ENCODE measurements at regions not wholly inside any gene's neighbourhood (a gene's known extent, or its start where the extent isn't known, plus 50 kb on each side); places are given as distances from the start of the nearest gene placed in this dataset.

- intact Hi-C loops (cut with micrococcal nuclease), result no loop called here
- CTCF ChIA-PET, result no interaction called here
- Mint-ChIP-seq H3K36me3 (no peaks in the 10 kb centered on the region), H3K27me3 (no peaks in the 10 kb centered on the region), H3K4me1 (ENCODE audit: low read depth) (no peaks in the 10 kb centered on the region), H3K9me3 (peaks cover 5% of the 10 kb centered on the region), H3K27ac (no peak overlapping the region), H3K4me3 (no peak overlapping the region)
- no peak for DNase-seq
- POLR2A ChIA-PET, result no interaction called here
Measured at GRCh38 chr18:65436430-65436829, 314.4 kb upstream of the CDH7 start.

- no peaks in the 10 kb centered on the region for H3K4me1 Mint-ChIP-seq (ENCODE audit: low read depth)
- H3K27ac Mint-ChIP-seq, result no peak overlapping the region
- DNase-seq, result no peak
- H3K27me3 Mint-ChIP-seq, result no peaks in the 10 kb centered on the region
- peaks cover 5% of the 10 kb centered on the region for H3K9me3 Mint-ChIP-seq
- intact Hi-C loops (cut with micrococcal nuclease), result no loop called here
- ChIA-PET POLR2A (no interaction called here), CTCF (no interaction called here)
- H3K36me3 Mint-ChIP-seq, result no peaks in the 10 kb centered on the region
- H3K4me3 Mint-ChIP-seq, result no peak overlapping the region
Measured at GRCh38 chr18:65435534-65435933, 315.3 kb upstream of the CDH7 start.

GRCh38 chr18:65429601-65430000, 321.2 kb upstream of the CDH7 start:
- no peaks in the 10 kb centered on the region for H3K36me3 Mint-ChIP-seq
- H3K9me3 Mint-ChIP-seq, result peaks cover 7% of the 10 kb centered on the region
- POLR2A ChIA-PET, result no interaction called here
- no peak overlapping the region for H3K27ac Mint-ChIP-seq
- H3K27me3 Mint-ChIP-seq, result no peaks in the 10 kb centered on the region
- H3K4me3 Mint-ChIP-seq, result no peak overlapping the region
- no peaks in the 10 kb centered on the region for H3K4me1 Mint-ChIP-seq (ENCODE audit: low read depth)
- CTCF ChIA-PET, result no interaction called here
- DNase-seq, result no peak
- intact Hi-C loops (cut with micrococcal nuclease), result no loop called here

- CTCF ChIA-PET, result no interaction called here
- Mint-ChIP-seq H3K4me3 (no peak overlapping the region), H3K4me1 (ENCODE audit: low read depth) (no peaks in the 10 kb centered on the region), H3K36me3 (no peaks in the 10 kb centered on the region), H3K9me3 (peaks cover 20% of the 10 kb centered on the region), H3K27ac (no peak overlapping the region), H3K27me3 (no peaks in the 10 kb centered on the region)
- intact Hi-C loops (cut with micrococcal nuclease), result no loop called here
- POLR2A ChIA-PET, result no interaction called here
- DNase-seq, result no peak
Measured at GRCh38 chr18:65425366-65425765, 325.4 kb upstream of the CDH7 start.

GRCh38 chr18:65423776-65424175, 327.0 kb upstream of the CDH7 start:
- Mint-ChIP-seq H3K27ac (no peak overlapping the region), H3K4me1 (ENCODE audit: low read depth) (no peaks in the 10 kb centered on the region), H3K4me3 (no peak overlapping the region), H3K27me3 (no peaks in the 10 kb centered on the region), H3K9me3 (peaks cover 21% of the 10 kb centered on the region), H3K36me3 (no peaks in the 10 kb centered on the region)
- no peak for DNase-seq
- intact Hi-C loops (cut with micrococcal nuclease), result no loop called here
- ChIA-PET CTCF (no interaction called here), POLR2A (no interaction called here)

GRCh38 chr18:65422544-65423136, 328.2 kb upstream of the CDH7 start:
- no peaks in the 10 kb centered on the region for H3K4me1 Mint-ChIP-seq (ENCODE audit: low read depth)
- DNase-seq, result no peak
- ChIA-PET CTCF (no interaction called here), POLR2A (no interaction called here)
- peaks cover 18% of the 10 kb centered on the region for H3K9me3 Mint-ChIP-seq
- H3K4me3 Mint-ChIP-seq, result no peak overlapping the region
- H3K27me3 Mint-ChIP-seq, result no peaks in the 10 kb centered on the region
- no peak overlapping the region for H3K27ac Mint-ChIP-seq
- H3K36me3 Mint-ChIP-seq, result no peaks in the 10 kb centered on the region
- intact Hi-C loops (cut with micrococcal nuclease), result no loop called here

GRCh38 chr18:65415098-65415497, 335.7 kb upstream of the CDH7 start:
- H3K27ac Mint-ChIP-seq, result no peak overlapping the region

GRCh38 chr18:65414501-65414900, 336.3 kb upstream of the CDH7 start:
- Mint-ChIP-seq H3K4me1 (ENCODE audit: low read depth) (no peaks in the 10 kb centered on the region), H3K27me3 (no peaks in the 10 kb centered on the region), H3K9me3 (peaks cover 4% of the 10 kb centered on the region), H3K27ac (no peak overlapping the region), H3K36me3 (no peaks in the 10 kb centered on the region), H3K4me3 (no peak overlapping the region)
- no peak for DNase-seq
- ChIA-PET CTCF (no interaction called here), POLR2A (no interaction called here)
- intact Hi-C loops (cut with micrococcal nuclease), result no loop called here

More at GRCh38 chr18:65415098-65415497, 335.7 kb upstream of the CDH7 start:
- peaks cover 4% of the 10 kb centered on the region for H3K9me3 Mint-ChIP-seq
- H3K4me3 Mint-ChIP-seq, result no peak overlapping the region
- intact Hi-C loops (cut with micrococcal nuclease), result no loop called here
- ChIA-PET POLR2A (no interaction called here), CTCF (no interaction called here)
- no peaks in the 10 kb centered on the region for H3K27me3 Mint-ChIP-seq
- no peaks in the 10 kb centered on the region for H3K36me3 Mint-ChIP-seq
- DNase-seq, result no peak
- H3K4me1 Mint-ChIP-seq (ENCODE audit: low read depth), result no peaks in the 10 kb centered on the region

- no peak for DNase-seq
- H3K4me3 Mint-ChIP-seq, result no peak overlapping the region
- no peaks in the 10 kb centered on the region for H3K27me3 Mint-ChIP-seq
- POLR2A ChIA-PET, result no interaction called here
- no peaks in the 10 kb centered on the region for H3K4me1 Mint-ChIP-seq (ENCODE audit: low read depth)
- no peak overlapping the region for H3K27ac Mint-ChIP-seq
- no peaks in the 10 kb centered on the region for H3K36me3 Mint-ChIP-seq
- H3K9me3 Mint-ChIP-seq, result no peaks in the 10 kb centered on the region
- CTCF ChIA-PET, result no interaction called here
- intact Hi-C loops (cut with micrococcal nuclease), result no loop called here
Measured at GRCh38 chr18:65411061-65411460, 339.8 kb upstream of the CDH7 start.

GRCh38 chr18:65409261-65409660, 341.6 kb upstream of the CDH7 start:
- peaks cover 5% of the 10 kb centered on the region for H3K9me3 Mint-ChIP-seq
- POLR2A ChIA-PET, result no interaction called here
- CTCF ChIA-PET, result no interaction called here

GRCh38 chr18:65403534-65403933, 347.3 kb upstream of the CDH7 start:
- DNase-seq, result no peak
- ChIA-PET POLR2A (no interaction called here), CTCF (no interaction called here)
- no peak overlapping the region for H3K27ac Mint-ChIP-seq
- H3K36me3 Mint-ChIP-seq, result no peaks in the 10 kb centered on the region
- no peaks in the 10 kb centered on the region for H3K4me1 Mint-ChIP-seq (ENCODE audit: low read depth)
- peaks cover 7% of the 10 kb centered on the region for H3K9me3 Mint-ChIP-seq
- H3K4me3 Mint-ChIP-seq, result no peak overlapping the region
- intact Hi-C loops (cut with micrococcal nuclease), result no loop called here
- H3K27me3 Mint-ChIP-seq, result no peaks in the 10 kb centered on the region

More at GRCh38 chr18:65409261-65409660, 341.6 kb upstream of the CDH7 start:
- Mint-ChIP-seq H3K4me1 (ENCODE audit: low read depth) (no peaks in the 10 kb centered on the region), H3K4me3 (no peak overlapping the region), H3K36me3 (no peaks in the 10 kb centered on the region), H3K27me3 (no peaks in the 10 kb centered on the region), H3K27ac (no peak overlapping the region)
- DNase-seq, result no peak
- intact Hi-C loops (cut with micrococcal nuclease), result no loop called here

GRCh38 chr18:65399091-65399490, 351.7 kb upstream of the CDH7 start:
- H3K27ac Mint-ChIP-seq, result no peak overlapping the region
- ChIA-PET CTCF (no interaction called here), POLR2A (no interaction called here)
- peaks cover 4% of the 10 kb centered on the region for H3K9me3 Mint-ChIP-seq
- no peaks in the 10 kb centered on the region for H3K27me3 Mint-ChIP-seq
- no peak overlapping the region for H3K4me3 Mint-ChIP-seq
- intact Hi-C loops (cut with micrococcal nuclease), result no loop called here
- no peaks in the 10 kb centered on the region for H3K4me1 Mint-ChIP-seq (ENCODE audit: low read depth)
- H3K36me3 Mint-ChIP-seq, result no peaks in the 10 kb centered on the region
- no peak for DNase-seq

- no peak overlapping the region for H3K27ac Mint-ChIP-seq
- CTCF ChIA-PET, result no interaction called here
- DNase-seq, result no peak
- peaks cover 4% of the 10 kb centered on the region for H3K9me3 Mint-ChIP-seq
- POLR2A ChIA-PET, result no interaction called here
- no peaks in the 10 kb centered on the region for H3K27me3 Mint-ChIP-seq
- H3K4me3 Mint-ChIP-seq, result no peak overlapping the region
- H3K36me3 Mint-ChIP-seq, result no peaks in the 10 kb centered on the region
- intact Hi-C loops (cut with micrococcal nuclease), result no loop called here
- no peaks in the 10 kb centered on the region for H3K4me1 Mint-ChIP-seq (ENCODE audit: low read depth)
Measured at GRCh38 chr18:65398347-65399075, 352.3 kb upstream of the CDH7 start.
